Posterior vena cava (tissue), 2 donors: ENCODE measurements at regions not wholly inside any gene's neighbourhood (a gene's known extent, or its start where the extent isn't known, plus 50 kb on each side); places are given as distances from the start of the nearest gene placed in this dataset.
"Not testable (repeated sequence)": the region's sequence is repeated elsewhere in the genome, so short reads cannot be mapped to it uniquely, and the experiment has no call there.

ENCODE experiments used
- DNase-seq: peaks from one replicate; pipeline ENCODE4 v3.0.0-alpha.2; 2020; ENCODE audit warnings: low spot score
- intact Hi-C, 2 donors: fragments of 100-400 bp; cut with DNase I; formaldehyde crosslinking; loops; one replicate each; pipeline versions ENCODE4 v1.14.1 to v1.14.2; 2022 to 2023
- donor health status: DM: yes; HTN: yes; CAD: no.
- donor health status: DM: yes; HTN: yes; CAD: no.

- intact Hi-C loops, result no loop called here
- no peak for DNase-seq
Measured at GRCh38 chr9:36521148-36521547, 51.5 kb upstream of the MELK start.

- intact Hi-C loops, result no loop called here
Measured at GRCh38 chr9:36517131-36517530, 55.6 kb upstream of the MELK start.

GRCh38 chr9:36504156-36504555 lies 68.5 kb upstream of the MELK start:
- DNase-seq, result no peak
- intact Hi-C loops, result no loop called here

More at GRCh38 chr9:36517131-36517530, 55.6 kb upstream of the MELK start:
- no peak for DNase-seq

- intact Hi-C loops, result no loop called here
- DNase-seq, result no peak
Measured at GRCh38 chr9:36503172-36504088, 69.3 kb upstream of the MELK start.

- DNase-seq, result no peak
- intact Hi-C loops, result no loop called here
Measured at GRCh38 chr9:36501727-36502126, 71.0 kb upstream of the MELK start.

GRCh38 chr9:36500931-36501330 lies 71.8 kb upstream of the MELK start:
- DNase-seq, intact Hi-C loops: not testable (repeated sequence)

GRCh38 chr9:36499174-36499890 lies 73.4 kb upstream of the MELK start:
- DNase-seq, result no peak
- intact Hi-C loops, result no loop called here

- not testable (repeated sequence) for DNase-seq
- intact Hi-C loops, result loop anchor here in 1 of 2 donors (2.0 kb wide), 1 partner anchor 49 kb away; no protein-coding TSS in a partner anchor
Measured at GRCh38 chr9:36493564-36493963, 79.1 kb upstream of the MELK start.

- no peak for DNase-seq
- intact Hi-C loops, result loop anchor here in 1 of 2 donors (2.0 kb wide), 1 partner anchor 50 kb away; no protein-coding TSS in a partner anchor
Measured at GRCh38 chr9:36492865-36493264, 79.8 kb upstream of the MELK start.

GRCh38 chr9:36489453-36489852 lies 83.2 kb upstream of the MELK start:
- intact Hi-C loops, result loop anchor here (1.0 to 10.0 kb wide), 2 partner anchors 46 to 85 kb away; partner anchors contain the start of gene RNF38 (in 1 of the 2)

GRCh38 chr9:36488389-36488756 lies 84.3 kb upstream of the MELK start:
- intact Hi-C loops, result loop anchor here in 1 of 2 donors (10.0 kb wide), 1 partner anchor 84 kb away; the partner anchor contains the start of gene RNF38
- no peak for DNase-seq

More at GRCh38 chr9:36489453-36489852, 83.2 kb upstream of the MELK start:
- no peak for DNase-seq

- peak; percentile 97 for DNase-seq
Measured at GRCh38 chr9:36487482-36488388, 85.0 kb upstream of the MELK start.

GRCh38 chr9:36486933-36487481 lies 85.7 kb upstream of the MELK start:
- peak; percentile 87 for DNase-seq
- intact Hi-C loops, result loop anchor here in 1 of 2 donors (10.0 kb wide), 1 partner anchor 82 kb away; the partner anchor contains the start of gene RNF38

More at GRCh38 chr9:36487482-36488388, 85.0 kb upstream of the MELK start:
- intact Hi-C loops, result loop anchor here in 1 of 2 donors (10.0 kb wide), 1 partner anchor 83 kb away; the partner anchor contains the start of gene RNF38

GRCh38 chr9:36486329-36486932 lies 86.3 kb upstream of the MELK start:
- no peak for DNase-seq
- intact Hi-C loops, result loop anchor here in 1 of 2 donors (10.0 kb wide), 1 partner anchor 82 kb away; the partner anchor contains the start of gene RNF38

GRCh38 chr9:36485647-36486328 lies 85.7 kb upstream of the RNF38 start:
- intact Hi-C loops, result loop anchor here in 1 of 2 donors (10.0 kb wide), 1 partner anchor 81 kb away; the partner anchor contains the start of gene RNF38

GRCh38 chr9:36484124-36484523 lies 84.1 kb upstream of the RNF38 start:
- no peak for DNase-seq
- intact Hi-C loops, result loop anchor here in 1 of 2 donors (10.0 kb wide), 1 partner anchor 79 kb away; the partner anchor contains the start of gene RNF38

More at GRCh38 chr9:36485647-36486328, 85.7 kb upstream of the RNF38 start:
- no peak for DNase-seq

- intact Hi-C loops, result no loop called here
Measured at GRCh38 chr9:36479101-36479500, 79.0 kb upstream of the RNF38 start.

More at GRCh38 chr9:36479101-36479500, 79.0 kb upstream of the RNF38 start:
- peak; percentile 5 for DNase-seq
